ENCODE measurements at regions not wholly inside any gene's neighbourhood (a gene's known extent, or its start where the extent isn't known, plus 50 kb on each side); places are given as distances from the start of the nearest gene placed in this dataset.

DNA sequence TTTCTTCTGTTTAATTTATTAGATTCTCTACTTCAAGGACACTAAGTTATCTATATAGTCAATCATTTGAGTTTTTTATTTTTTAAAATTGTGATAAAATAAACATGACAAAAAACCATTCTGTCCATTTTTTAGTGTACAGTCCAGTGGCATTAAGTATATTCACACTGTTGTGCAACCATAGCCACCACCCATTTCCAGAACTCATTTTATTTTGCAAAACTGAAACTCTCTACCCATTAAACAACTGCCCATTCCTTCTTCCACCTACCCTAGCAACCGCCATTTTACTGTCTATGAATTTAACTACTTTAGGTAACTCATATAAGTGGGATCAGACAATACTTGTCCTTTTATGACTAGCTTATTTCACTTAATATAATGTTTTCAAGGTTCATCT lies 275.6 kb downstream of the SH3GL2 start:
- peaks cover 0 to 4% of the 10 kb centered on the region in 2 experiments; a peak in 1 of 4 replicates for H3K9me3 ChIP-seq (ENCODE audit: control insufficient read depth in 1 of 2, insufficient read depth in 1 of 2, low read depth in 1 of 2, low read length in 2 of 2)
- no peaks in the 10 kb centered on the region for H3K36me3 ChIP-seq (ENCODE audit: control insufficient read depth in 1 of 2, insufficient read depth in 2 of 2, low read length in 2 of 2)
- no peak overlapping the region for H3K4me3 ChIP-seq (replicated peaks in 1 of 2; ENCODE audit: low read depth in 1 of 2, low read length in 2 of 2)
- H4K20me1 ChIP-seq (ENCODE audit: insufficient read depth) = no peaks in the 10 kb centered on the region
- no TSS peak for BruUV-seq (replicated peaks)
- no peak overlapping the region for H3K27ac ChIP-seq (ENCODE audit: low read depth, low read length)
- H3K27me3 ChIP-seq (ENCODE audit: insufficient read depth, low read length) = no peaks in the 10 kb centered on the region
- no peak overlapping the region for H3K4me2 ChIP-seq (ENCODE audit: low read length)
- ChIA-PET RAD21 (ENCODE audit: low non-redundant PET in 1 of 2, low total read pairs in 2 of 2, uncharacterized antibody in 2 of 2, unreplicated experiment in 2 of 2) (no interaction called here), POLR2A (no interaction called here), CTCF (no interaction called here)
- no peaks in the 10 kb centered on the region for H3K4me1 ChIP-seq (ENCODE audit: control insufficient read depth in 1 of 2, insufficient read depth in 2 of 2, low read length in 2 of 2)
- no peak overlapping the region for H2AFZ ChIP-seq (ENCODE audit: low read depth, low read length, poor library complexity, severe bottlenecking)
- no peak overlapping the region for H3K9ac ChIP-seq (ENCODE audit: low read length)
- DNase-seq (ENCODE audit: low read depth, low spot score) = no peak
- TF ChIP-seq SP1 (IDR thresholded peaks at IDR 0.05; ENCODE audit: low read depth) (no peak), SRF (IDR thresholded peaks at IDR 0.05; ENCODE audit: low read depth) (no peak), RAD21 (IDR thresholded peaks at IDR 0.05; ENCODE audit: low read depth) (no peak), CEBPB (IDR thresholded peaks at IDR 0.05; ENCODE audit: low read depth) (no peak), ZNF274 (IDR thresholded peaks at IDR 0.05; ENCODE audit: low read depth, low read length) (no peak), EZH2phosphoT487 (IDR thresholded peaks at IDR 0.05; ENCODE audit: borderline replicate concordance) (no peak)
- TF ChIP-seq, protein P1, sequence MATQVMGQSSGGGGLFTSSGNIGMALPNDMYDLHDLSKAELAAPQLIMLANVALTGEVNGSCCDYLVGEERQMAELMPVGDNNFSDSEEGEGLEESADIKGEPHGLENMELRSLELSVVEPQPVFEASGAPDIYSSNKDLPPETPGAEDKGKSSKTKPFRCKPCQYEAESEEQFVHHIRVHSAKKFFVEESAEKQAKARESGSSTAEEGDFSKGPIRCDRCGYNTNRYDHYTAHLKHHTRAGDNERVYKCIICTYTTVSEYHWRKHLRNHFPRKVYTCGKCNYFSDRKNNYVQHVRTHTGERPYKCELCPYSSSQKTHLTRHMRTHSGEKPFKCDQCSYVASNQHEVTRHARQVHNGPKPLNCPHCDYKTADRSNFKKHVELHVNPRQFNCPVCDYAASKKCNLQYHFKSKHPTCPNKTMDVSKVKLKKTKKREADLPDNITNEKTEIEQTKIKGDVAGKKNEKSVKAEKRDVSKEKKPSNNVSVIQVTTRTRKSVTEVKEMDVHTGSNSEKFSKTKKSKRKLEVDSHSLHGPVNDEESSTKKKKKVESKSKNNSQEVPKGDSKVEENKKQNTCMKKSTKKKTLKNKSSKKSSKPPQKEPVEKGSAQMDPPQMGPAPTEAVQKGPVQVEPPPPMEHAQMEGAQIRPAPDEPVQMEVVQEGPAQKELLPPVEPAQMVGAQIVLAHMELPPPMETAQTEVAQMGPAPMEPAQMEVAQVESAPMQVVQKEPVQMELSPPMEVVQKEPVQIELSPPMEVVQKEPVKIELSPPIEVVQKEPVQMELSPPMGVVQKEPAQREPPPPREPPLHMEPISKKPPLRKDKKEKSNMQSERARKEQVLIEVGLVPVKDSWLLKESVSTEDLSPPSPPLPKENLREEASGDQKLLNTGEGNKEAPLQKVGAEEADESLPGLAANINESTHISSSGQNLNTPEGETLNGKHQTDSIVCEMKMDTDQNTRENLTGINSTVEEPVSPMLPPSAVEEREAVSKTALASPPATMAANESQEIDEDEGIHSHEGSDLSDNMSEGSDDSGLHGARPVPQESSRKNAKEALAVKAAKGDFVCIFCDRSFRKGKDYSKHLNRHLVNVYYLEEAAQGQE (IDR thresholded peaks at IDR 0.05; ENCODE audit: low read depth) = no peak
- TF ChIP-seq, protein P2, sequence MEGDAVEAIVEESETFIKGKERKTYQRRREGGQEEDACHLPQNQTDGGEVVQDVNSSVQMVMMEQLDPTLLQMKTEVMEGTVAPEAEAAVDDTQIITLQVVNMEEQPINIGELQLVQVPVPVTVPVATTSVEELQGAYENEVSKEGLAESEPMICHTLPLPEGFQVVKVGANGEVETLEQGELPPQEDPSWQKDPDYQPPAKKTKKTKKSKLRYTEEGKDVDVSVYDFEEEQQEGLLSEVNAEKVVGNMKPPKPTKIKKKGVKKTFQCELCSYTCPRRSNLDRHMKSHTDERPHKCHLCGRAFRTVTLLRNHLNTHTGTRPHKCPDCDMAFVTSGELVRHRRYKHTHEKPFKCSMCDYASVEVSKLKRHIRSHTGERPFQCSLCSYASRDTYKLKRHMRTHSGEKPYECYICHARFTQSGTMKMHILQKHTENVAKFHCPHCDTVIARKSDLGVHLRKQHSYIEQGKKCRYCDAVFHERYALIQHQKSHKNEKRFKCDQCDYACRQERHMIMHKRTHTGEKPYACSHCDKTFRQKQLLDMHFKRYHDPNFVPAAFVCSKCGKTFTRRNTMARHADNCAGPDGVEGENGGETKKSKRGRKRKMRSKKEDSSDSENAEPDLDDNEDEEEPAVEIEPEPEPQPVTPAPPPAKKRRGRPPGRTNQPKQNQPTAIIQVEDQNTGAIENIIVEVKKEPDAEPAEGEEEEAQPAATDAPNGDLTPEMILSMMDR (IDR thresholded peaks at IDR 0.05 in 2 of 3, conservative IDR thresholded peaks at IDR 0.05 in 1 of 3; ENCODE audit: borderline replicate concordance in 1 of 3, insufficient read depth in 1 of 3, low read depth in 2 of 3, low read length in 2 of 3) = no peak
- intact Hi-C loops (cut with micrococcal nuclease) = no loop called here
- H3K79me2 ChIP-seq (ENCODE audit: insufficient read depth, low read length) = no peaks in the 10 kb centered on the region
- H3K9me2 ChIP-seq (ENCODE audit: insufficient read depth) = no peaks in the 10 kb centered on the region
- no peak for ATAC-seq
